Glutamatergic neuron (in vitro differentiated cells): ENCODE measurements at regions not wholly inside any gene's neighbourhood (a gene's known extent, or its start where the extent isn't known, plus 50 kb on each side); places are given as distances from the start of the nearest gene placed in this dataset.

Experiments
- DNase-seq: peaks from one replicate; pipeline ENCODE4 v3.0.0; 2022
- H3K27ac Mint-ChIP-seq: one replicate; pipeline ENCODE4 v1.8.0; 2020; ENCODE audit warnings: mild to moderate bottlenecking, mixed read lengths, inconsistent platforms; ENCODE audit not compliant: unreplicated experiment
- H3K27me3 Mint-ChIP-seq: one replicate; pipeline ENCODE4 v1.8.0; 2020; ENCODE audit warnings: mild to moderate bottlenecking, moderate library complexity, mixed read lengths, inconsistent platforms; ENCODE audit not compliant: unreplicated experiment
- H3K36me3 Mint-ChIP-seq: one replicate; pipeline ENCODE4 v1.8.0; 2020; ENCODE audit warnings: mild to moderate bottlenecking, mixed read lengths, inconsistent platforms; ENCODE audit not compliant: unreplicated experiment
- H3K4me1 Mint-ChIP-seq: one replicate; pipeline ENCODE4 v1.8.0; 2020; ENCODE audit warnings: mild to moderate bottlenecking, low read depth, mixed read lengths, inconsistent platforms; ENCODE audit not compliant: unreplicated experiment
- H3K4me3 Mint-ChIP-seq: one replicate; pipeline ENCODE4 v1.8.0; 2020; ENCODE audit warnings: mild to moderate bottlenecking, mixed read lengths, inconsistent platforms; ENCODE audit not compliant: unreplicated experiment
- H3K9me3 Mint-ChIP-seq: one replicate; pipeline ENCODE4 v1.8.0; 2020; ENCODE audit warnings: mild to moderate bottlenecking, moderate library complexity, mixed read lengths, inconsistent platforms; ENCODE audit not compliant: unreplicated experiment
- TF ChIP-seq, protein P1 (sequence below): fragments of 200-600 bp; sonication (generic); IDR thresholded peaks from one replicate; pipeline ENCODE4 v1.5.0; 2021; ENCODE audit not compliant: partially characterized antibody, unreplicated experiment

DNA sequence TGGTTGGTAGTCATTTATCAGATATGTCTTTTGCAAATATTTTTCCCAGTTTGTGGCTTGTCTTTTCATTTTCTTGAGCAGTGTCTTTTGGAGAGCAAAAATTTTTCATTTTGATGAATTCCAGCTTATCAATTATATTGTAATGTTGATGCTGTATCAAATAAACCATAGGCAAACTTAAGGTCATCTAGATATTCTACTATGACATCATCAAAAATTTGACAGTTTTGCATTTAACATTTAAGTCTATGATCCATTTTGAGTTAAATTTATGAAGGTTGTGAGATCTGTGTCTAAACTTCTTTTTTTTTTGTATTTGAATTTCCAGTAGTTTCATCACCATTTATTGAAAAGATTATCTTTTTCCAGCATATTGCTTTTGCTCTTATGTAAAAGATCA, 505.5 kb upstream of the COX7C start:
- no peak for DNase-seq
- Mint-ChIP-seq H3K9me3 (peaks cover 1% of the 10 kb centered on the region), H3K36me3 (no peaks in the 10 kb centered on the region), H3K4me1 (no peaks in the 10 kb centered on the region), H3K27ac (no peak overlapping the region), H3K27me3 (no peaks in the 10 kb centered on the region), H3K4me3 (no peak overlapping the region)
- TF ChIP-seq, protein P1, sequence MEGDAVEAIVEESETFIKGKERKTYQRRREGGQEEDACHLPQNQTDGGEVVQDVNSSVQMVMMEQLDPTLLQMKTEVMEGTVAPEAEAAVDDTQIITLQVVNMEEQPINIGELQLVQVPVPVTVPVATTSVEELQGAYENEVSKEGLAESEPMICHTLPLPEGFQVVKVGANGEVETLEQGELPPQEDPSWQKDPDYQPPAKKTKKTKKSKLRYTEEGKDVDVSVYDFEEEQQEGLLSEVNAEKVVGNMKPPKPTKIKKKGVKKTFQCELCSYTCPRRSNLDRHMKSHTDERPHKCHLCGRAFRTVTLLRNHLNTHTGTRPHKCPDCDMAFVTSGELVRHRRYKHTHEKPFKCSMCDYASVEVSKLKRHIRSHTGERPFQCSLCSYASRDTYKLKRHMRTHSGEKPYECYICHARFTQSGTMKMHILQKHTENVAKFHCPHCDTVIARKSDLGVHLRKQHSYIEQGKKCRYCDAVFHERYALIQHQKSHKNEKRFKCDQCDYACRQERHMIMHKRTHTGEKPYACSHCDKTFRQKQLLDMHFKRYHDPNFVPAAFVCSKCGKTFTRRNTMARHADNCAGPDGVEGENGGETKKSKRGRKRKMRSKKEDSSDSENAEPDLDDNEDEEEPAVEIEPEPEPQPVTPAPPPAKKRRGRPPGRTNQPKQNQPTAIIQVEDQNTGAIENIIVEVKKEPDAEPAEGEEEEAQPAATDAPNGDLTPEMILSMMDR: no peak

DNA sequence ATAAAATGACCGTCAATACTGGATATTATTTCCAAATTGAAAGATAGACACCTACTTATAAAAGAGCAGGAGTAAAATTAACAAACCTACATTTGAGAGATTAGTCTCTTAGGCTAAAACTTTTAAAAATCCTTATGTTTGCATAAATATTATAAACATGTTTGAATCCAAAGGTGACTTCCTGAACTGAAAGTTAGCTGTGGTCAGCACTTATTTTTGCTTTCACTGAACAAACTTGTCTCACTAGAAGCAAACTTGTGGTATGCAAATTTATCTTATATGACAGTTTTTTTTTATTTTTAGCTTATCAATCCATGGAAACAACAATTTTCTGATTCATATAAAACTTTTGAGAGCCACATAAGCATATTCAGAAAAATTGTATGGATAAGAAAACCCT, 502.6 kb upstream of the COX7C start:
- Mint-ChIP-seq H3K4me3 (no peak overlapping the region), H3K9me3 (peaks cover 1% of the 10 kb centered on the region), H3K4me1 (no peaks in the 10 kb centered on the region), H3K36me3 (no peaks in the 10 kb centered on the region), H3K27me3 (no peaks in the 10 kb centered on the region), H3K27ac (no peak overlapping the region)
- DNase-seq: no peak
- TF ChIP-seq, protein P1: no peak

DNA sequence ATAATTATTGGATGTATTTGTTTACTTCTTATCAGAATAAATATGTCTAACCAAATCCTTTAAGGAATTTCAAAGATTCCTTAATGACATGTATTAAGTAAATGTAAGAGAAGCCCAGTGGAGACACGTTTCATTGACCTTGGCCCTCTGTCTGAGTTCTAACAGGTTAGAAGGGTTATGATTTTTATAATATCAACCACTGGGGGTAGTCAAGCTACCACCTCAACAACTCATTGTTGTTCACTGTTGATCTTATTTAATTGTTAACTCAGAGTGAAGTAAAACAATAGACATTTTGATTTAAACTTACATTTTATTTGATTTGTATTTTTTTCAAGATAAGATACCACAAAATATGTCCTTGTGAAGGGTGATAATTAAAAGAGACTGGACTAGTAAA, 499.2 kb upstream of the COX7C start:
- Mint-ChIP-seq H3K4me1 (no peaks in the 10 kb centered on the region), H3K9me3 (no peaks in the 10 kb centered on the region), H3K4me3 (no peak overlapping the region), H3K27ac (no peak overlapping the region), H3K36me3 (no peaks in the 10 kb centered on the region), H3K27me3 (peaks cover 2% of the 10 kb centered on the region)
- TF ChIP-seq, protein P1: peak; percentile 58
- no peak for DNase-seq

DNA sequence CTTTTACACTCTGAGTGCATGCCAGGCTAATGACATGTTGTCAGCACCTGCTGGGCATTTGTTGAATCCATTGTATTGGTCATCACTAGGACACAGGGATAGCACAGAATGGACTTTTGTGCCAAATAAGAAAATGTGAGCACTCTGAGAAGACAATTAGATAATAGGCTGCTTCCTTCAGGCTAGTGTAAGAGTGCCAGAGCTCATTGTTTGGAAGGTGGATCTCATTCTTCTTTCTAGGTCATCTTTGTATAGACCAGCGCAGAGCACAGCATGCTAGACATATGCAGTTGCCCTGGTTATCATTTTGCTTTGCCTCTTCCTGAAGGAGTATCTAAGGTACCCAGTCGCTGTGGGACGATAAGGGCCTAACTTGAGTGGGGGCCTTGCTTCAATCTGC, 493.4 kb upstream of the COX7C start:
- DNase-seq: no peak
- TF ChIP-seq, protein P1: no peak
- H3K4me3 Mint-ChIP-seq: no peak overlapping the region
- no peaks in the 10 kb centered on the region for H3K36me3 Mint-ChIP-seq
- no peak overlapping the region for H3K27ac Mint-ChIP-seq
- H3K9me3 Mint-ChIP-seq: no peaks in the 10 kb centered on the region
- peaks cover 5% of the 10 kb centered on the region for H3K4me1 Mint-ChIP-seq
- peaks cover 2% of the 10 kb centered on the region for H3K27me3 Mint-ChIP-seq

DNA sequence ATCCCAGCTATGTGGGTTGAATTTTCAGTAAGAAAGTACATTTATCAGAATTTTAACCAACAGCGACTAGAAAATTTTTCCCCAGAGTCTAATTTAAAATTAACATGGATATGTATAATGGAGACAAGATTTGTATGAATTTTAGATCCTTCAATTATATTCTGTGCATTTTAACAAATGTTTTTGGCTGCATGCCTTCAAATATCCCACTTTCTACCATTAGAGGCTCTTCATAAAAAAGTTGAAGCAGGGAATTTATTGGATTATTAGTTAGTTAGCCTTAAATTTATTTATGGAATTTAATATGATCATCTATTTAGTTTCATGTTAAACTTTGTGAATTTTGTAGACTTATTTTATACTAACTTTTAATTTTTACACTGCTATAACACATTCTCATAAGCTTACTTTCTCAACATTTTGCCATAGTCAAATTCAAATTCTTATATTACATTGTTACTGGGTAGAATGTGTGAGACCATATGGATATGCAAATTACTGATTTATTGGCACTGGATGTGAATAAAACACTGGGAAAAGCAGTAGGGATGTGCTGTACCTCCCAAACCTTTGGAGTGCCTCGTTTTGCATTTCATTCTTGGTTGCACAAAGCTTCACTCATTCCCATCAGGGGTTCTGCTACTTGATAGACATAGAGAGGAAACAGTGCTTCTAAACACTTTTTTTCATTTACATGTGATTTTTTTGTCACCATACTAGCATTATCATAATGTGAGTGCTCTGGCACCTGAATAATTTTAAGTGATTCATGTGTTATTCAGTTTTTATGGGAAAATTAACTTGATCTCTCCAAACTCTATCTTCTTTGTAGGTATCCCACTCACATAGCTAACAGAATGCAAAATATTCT, 491.8 kb upstream of the COX7C start:
- Mint-ChIP-seq H3K36me3 (no peaks in the 10 kb centered on the region), H3K4me3 (no peak overlapping the region), H3K4me1 (peaks cover 5% of the 10 kb centered on the region), H3K27me3 (peaks cover 4% of the 10 kb centered on the region), H3K9me3 (no peaks in the 10 kb centered on the region), H3K27ac (no peak overlapping the region)
- no peak for DNase-seq
- TF ChIP-seq, protein P1: no peak
